ENCODE measurements at regions not wholly inside any gene's neighbourhood (a gene's known extent, or its start where the extent isn't known, plus 50 kb on each side); places are given as distances from the start of the nearest gene placed in this dataset.

GRCh38 chr3:150271591-150271960, 136.5 kb upstream of the TSC22D2 start:
- no peak for TF ChIP-seq SMC3 (IDR thresholded peaks at IDR 0.05; ENCODE audit: low read depth, low read length)
- TF ChIP-seq CTCF (conservative IDR thresholded peaks at IDR 0.05; ENCODE audit: low read depth, low read length), result no peak
- no peak for TF ChIP-seq RAD21 (IDR thresholded peaks at IDR 0.05; ENCODE audit: low read length)
- no peak for TF ChIP-seq CEBPB (IDR thresholded peaks at IDR 0.05; ENCODE audit: low read depth, low read length)
- no peak for TF ChIP-seq POLR2A (IDR thresholded peaks at IDR 0.05; ENCODE audit: low read depth, low read length)
- no peak for TF ChIP-seq MXI1 (IDR thresholded peaks at IDR 0.05; ENCODE audit: borderline replicate concordance, low read depth, low read length)
- TF ChIP-seq NFE2L2 (IDR thresholded peaks at IDR 0.05; ENCODE audit: low read depth, low read length), result no peak
- no peak for TF ChIP-seq FOS (IDR thresholded peaks at IDR 0.05; ENCODE audit: low read depth, low read length)
- no peak for TF ChIP-seq BHLHE40 (IDR thresholded peaks at IDR 0.05; ENCODE audit: low read depth, low read length)
- TF ChIP-seq CHD1 (IDR thresholded peaks at IDR 0.05; ENCODE audit: low read depth, low read length), result no peak
- no peak for TF ChIP-seq ELK1 (IDR thresholded peaks at IDR 0.05; ENCODE audit: borderline replicate concordance, low read depth, low read length)
- TF ChIP-seq MAZ (IDR thresholded peaks at IDR 0.05; ENCODE audit: borderline replicate concordance, low read depth, low read length), result no peak
- no peak for TF ChIP-seq RFX5 (IDR thresholded peaks at IDR 0.05; ENCODE audit: low read depth, low read length)

All from IMR-90 (cell line).